Natural killer cell (primary cell): ENCODE measurements at regions not wholly inside any gene's neighbourhood (a gene's known extent, or its start where the extent isn't known, plus 50 kb on each side); places are given as distances from the start of the nearest gene placed in this dataset.

Experiments
- ATAC-seq, 3 donors: fragments of 150-1000 bp in 2 of 3; fragments of 200-7000 bp in 1 of 3; cut with Tn5 transposase; 1 replicate in 1 of 3; 2 replicates in 2 of 3; pipeline ENCODE4 v1.10.0; 2021; ENCODE audit warnings: mild to moderate bottlenecking in 2 of 3, moderate library complexity in 2 of 3
- DNase-seq, 2 donors: peaks; one replicate each; pipeline versions ENCODE4 v3.0.0 to v3.0.0-alpha.2; 2013 to 2021; ENCODE audit warnings: mixed read lengths in 1 of 2
- H3K27ac ChIP-seq: one replicate; pipeline ENCODE4 v1.5.1; 2013; ENCODE audit warnings: mild to moderate bottlenecking, low read length
- H3K27me3 ChIP-seq: one replicate; pipeline ENCODE4 v1.6.1; 2013; ENCODE audit warnings: low read length; ENCODE audit not compliant: control insufficient read depth, insufficient read depth
- H3K36me3 ChIP-seq: one replicate; pipeline ENCODE4 v1.6.1; 2013; ENCODE audit warnings: low read length; ENCODE audit not compliant: control insufficient read depth, insufficient read depth
- H3K4me1 ChIP-seq: one replicate; pipeline ENCODE4 v1.6.1; 2013; ENCODE audit warnings: low read length; ENCODE audit not compliant: control insufficient read depth, insufficient read depth
- H3K4me3 ChIP-seq: one replicate; pipeline ENCODE4 v1.5.1; 2013; ENCODE audit warnings: low read length
- H3K9me3 ChIP-seq: one replicate; pipeline ENCODE4 v1.6.1; 2013; ENCODE audit warnings: low read length; ENCODE audit not compliant: control insufficient read depth, insufficient read depth
- H3K27ac Mint-ChIP-seq, 2 donors: one replicate each; pipeline ENCODE4 v1.8.0; 2022; ENCODE audit warnings: mild to moderate bottlenecking in 2 of 2, mixed read lengths in 2 of 2, moderate library complexity in 1 of 2
- H3K27me3 Mint-ChIP-seq, 2 donors: one replicate each; pipeline ENCODE4 v1.8.0; 2022; ENCODE audit warnings: low read depth in 2 of 2, mixed read lengths in 2 of 2
- H3K36me3 Mint-ChIP-seq: one replicate; pipeline ENCODE4 v1.8.0; 2022; ENCODE audit warnings: mixed read lengths
- H3K4me1 Mint-ChIP-seq, 2 donors: one replicate each; pipeline ENCODE4 v1.8.0; 2022; ENCODE audit warnings: mixed read lengths in 2 of 2
- H3K4me3 Mint-ChIP-seq: one replicate; pipeline ENCODE4 v1.8.0; 2022; ENCODE audit warnings: mild to moderate bottlenecking, moderate library complexity, mixed read lengths
- H3K9me3 Mint-ChIP-seq, 2 donors: one replicate each; pipeline ENCODE4 v1.8.0; 2022; ENCODE audit warnings: mixed read lengths in 2 of 2
- WGBS: methylation state at CpG from one replicate; pipeline ENCODE4 v1.1.7; 2013; ENCODE audit warnings: missing lambda C conversion rate; ENCODE audit not compliant: insufficient coverage; 5-methylcytosine and 5-hydroxymethylcytosine counted together
- intact Hi-C: fragments of 100-400 bp; cut with micrococcal nuclease; formaldehyde crosslinking; loops from one replicate; pipeline ENCODE4 v1.14.2; 2022
- TF ChIP-seq, protein P1 (sequence below): fragments of 200-600 bp; IDR thresholded peaks from one replicate; pipeline ENCODE4 v1.8.0; 2022; ENCODE audit warnings: antibody characterized with exemption

DNA sequence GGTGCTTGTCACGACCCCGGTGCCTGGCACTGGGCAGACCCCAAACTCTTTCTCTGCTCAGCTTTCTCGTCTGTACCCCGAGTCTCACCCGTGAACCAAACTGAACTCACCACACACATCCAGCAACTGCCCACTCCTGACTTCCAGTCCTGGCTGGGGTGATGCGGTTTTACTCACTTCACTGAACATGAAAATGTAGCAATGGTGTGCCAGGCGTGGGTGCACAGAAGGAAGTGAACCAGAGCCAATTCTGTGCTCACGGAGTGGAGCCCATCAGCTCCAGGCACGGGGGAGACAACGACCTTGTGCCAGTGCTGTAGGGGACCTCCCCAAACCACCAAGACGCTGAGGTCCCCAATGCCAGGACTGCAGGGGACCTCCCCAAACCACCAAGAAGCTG lies 78.7 kb upstream of the AFDN start:
- Mint-ChIP-seq H3K9me3 (no peaks in the 10 kb centered on the region), H3K36me3 (no peaks in the 10 kb centered on the region), H3K27ac (no peak overlapping the region), H3K4me3 (no peak overlapping the region), H3K27me3 (no peaks in the 10 kb centered on the region), H3K4me1 (no peaks in the 10 kb centered on the region)
- Histone ChIP-seq H3K36me3 (no peaks in the 10 kb centered on the region), H3K9me3 (no peaks in the 10 kb centered on the region), H3K4me3 (no peak overlapping the region), H3K27ac (no peak overlapping the region), H3K27me3 (no peaks in the 10 kb centered on the region), H3K4me1 (no peaks in the 10 kb centered on the region)
- TF ChIP-seq, protein P1, sequence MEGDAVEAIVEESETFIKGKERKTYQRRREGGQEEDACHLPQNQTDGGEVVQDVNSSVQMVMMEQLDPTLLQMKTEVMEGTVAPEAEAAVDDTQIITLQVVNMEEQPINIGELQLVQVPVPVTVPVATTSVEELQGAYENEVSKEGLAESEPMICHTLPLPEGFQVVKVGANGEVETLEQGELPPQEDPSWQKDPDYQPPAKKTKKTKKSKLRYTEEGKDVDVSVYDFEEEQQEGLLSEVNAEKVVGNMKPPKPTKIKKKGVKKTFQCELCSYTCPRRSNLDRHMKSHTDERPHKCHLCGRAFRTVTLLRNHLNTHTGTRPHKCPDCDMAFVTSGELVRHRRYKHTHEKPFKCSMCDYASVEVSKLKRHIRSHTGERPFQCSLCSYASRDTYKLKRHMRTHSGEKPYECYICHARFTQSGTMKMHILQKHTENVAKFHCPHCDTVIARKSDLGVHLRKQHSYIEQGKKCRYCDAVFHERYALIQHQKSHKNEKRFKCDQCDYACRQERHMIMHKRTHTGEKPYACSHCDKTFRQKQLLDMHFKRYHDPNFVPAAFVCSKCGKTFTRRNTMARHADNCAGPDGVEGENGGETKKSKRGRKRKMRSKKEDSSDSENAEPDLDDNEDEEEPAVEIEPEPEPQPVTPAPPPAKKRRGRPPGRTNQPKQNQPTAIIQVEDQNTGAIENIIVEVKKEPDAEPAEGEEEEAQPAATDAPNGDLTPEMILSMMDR = no peak
- ATAC-seq (no peak), DNase-seq (no peak)
- 87% methylated on average over 11 of the region's 11 CpGs for WGBS
- intact Hi-C loops = no loop called here

DNA sequence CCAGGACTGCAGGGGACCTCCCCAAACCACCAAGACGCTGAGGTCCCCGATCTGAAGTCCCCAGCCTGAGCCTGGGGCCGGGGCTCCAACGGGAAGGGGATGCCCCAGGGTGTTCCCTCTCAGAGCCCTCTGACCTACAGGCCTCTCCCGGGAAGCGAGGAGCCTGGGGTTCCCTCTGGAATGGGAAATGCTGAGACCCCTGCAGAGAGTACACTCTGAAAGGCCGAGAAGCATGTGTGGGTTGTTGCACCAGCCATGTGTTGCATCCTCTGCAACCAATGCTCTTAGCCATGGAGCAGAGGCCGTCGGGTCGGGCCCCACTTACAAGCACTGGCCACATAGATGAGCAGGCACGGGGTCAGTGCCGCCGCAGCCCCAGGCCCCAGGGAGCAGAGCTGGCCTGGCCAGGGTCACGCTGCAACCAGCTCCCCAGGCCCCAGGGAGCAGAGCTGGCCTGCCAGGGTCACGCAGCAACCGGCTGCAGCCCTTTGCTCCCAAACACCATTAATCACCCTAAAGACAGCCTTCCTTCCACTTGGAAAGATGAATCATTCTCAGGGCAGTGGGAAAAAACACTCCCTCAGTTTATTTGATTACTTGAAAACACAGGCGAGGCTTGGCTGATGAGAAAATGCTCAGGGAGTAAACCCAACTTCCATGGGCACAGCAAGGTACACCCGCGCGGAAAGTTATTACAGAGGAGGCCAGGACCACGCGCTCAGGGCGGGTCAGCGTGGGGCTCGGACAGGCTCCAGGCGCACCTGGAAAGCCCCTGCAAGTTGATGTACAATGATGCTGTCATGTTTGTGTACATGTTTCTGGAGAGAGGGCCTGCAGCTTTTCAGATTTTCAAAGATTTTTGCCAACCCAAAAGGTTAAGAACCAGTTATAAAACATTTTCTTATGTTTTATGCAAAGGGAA lies 78.0 kb upstream of the AFDN start:
- TF ChIP-seq, protein P1 = no peak
- no peak overlapping the region for H3K4me3 ChIP-seq
- Mint-ChIP-seq H3K4me3 (no peak overlapping the region), H3K9me3 (no peaks in the 10 kb centered on the region), H3K27ac (no peak overlapping the region), H3K27me3 (peaks cover 0 to 3% of the 10 kb centered on the region in 2 donors), H3K36me3 (no peaks in the 10 kb centered on the region), H3K4me1 (no peaks in the 10 kb centered on the region)
- H3K27ac ChIP-seq = no peak overlapping the region
- no peaks in the 10 kb centered on the region for H3K9me3 ChIP-seq
- ATAC-seq (no peak), DNase-seq (no peak)
- H3K27me3 ChIP-seq = no peaks in the 10 kb centered on the region
- no peaks in the 10 kb centered on the region for H3K36me3 ChIP-seq
- no peaks in the 10 kb centered on the region for H3K4me1 ChIP-seq
- whole genome bisulfite sequencing = 88% methylated on average over 26 of the region's 26 CpGs
- intact Hi-C loops = no loop called here

DNA sequence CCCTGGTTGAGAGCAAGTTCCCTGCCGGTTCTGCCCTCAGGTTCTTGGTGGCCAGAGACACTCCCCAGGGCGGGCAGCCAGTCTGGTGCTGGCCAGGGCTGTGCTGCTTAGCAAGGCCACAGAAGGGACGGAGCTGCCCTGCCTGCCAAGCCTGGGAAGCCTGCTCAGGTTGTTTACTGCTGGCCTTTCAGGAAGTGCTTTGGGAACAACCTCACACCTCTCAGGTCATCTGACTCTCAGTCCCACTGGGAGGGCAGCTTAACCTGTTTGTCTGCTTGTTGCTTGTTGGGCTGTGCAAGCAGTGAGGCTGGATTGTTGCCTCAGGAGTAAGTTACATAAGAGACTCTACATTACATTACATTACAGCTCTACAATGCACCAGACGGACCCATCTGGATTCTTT lies 75.8 kb upstream of the AFDN start:
- no peak overlapping the region for H3K4me3 ChIP-seq
- Mint-ChIP-seq H3K4me1 (no peaks in the 10 kb centered on the region), H3K9me3 (no peaks in the 10 kb centered on the region), H3K27me3 (peaks cover 0 to 8% of the 10 kb centered on the region in 2 donors), H3K27ac (no peak overlapping the region), H3K4me3 (no peak overlapping the region), H3K36me3 (no peaks in the 10 kb centered on the region)
- H3K27ac ChIP-seq = no peak overlapping the region
- TF ChIP-seq, protein P1 = no peak
- no peaks in the 10 kb centered on the region for H3K36me3 ChIP-seq
- no peaks in the 10 kb centered on the region for H3K4me1 ChIP-seq
- H3K27me3 ChIP-seq = no peaks in the 10 kb centered on the region
- DNase-seq (no peak), ATAC-seq (no peak)
- intact Hi-C loops = no loop called here
- no peaks in the 10 kb centered on the region for H3K9me3 ChIP-seq
- WGBS = 86% methylated on average over 4 of the region's 4 CpGs
